PC-9 (cell line): ENCODE measurements at regions not wholly inside any gene's neighbourhood (a gene's known extent, or its start where the extent isn't known, plus 50 kb on each side); places are given as distances from the start of the nearest gene placed in this dataset.

Source experiments
- CTCF ChIP-seq: fragments of 200-600 bp; sonication (generic); conservative IDR thresholded peaks from 2 replicates; pipeline ENCODE4 v1.6.1; 2017; ENCODE audit warnings: mixed run types, antibody characterized with exemption, mild to moderate bottlenecking, moderate library complexity
- EZH2 ChIP-seq: fragments of 200-600 bp; sonication (generic); IDR thresholded peaks from 2 replicates; pipeline ENCODE4 v1.8.0; 2017; ENCODE audit warnings: antibody characterized with exemption, low read depth

- TF ChIP-seq CTCF (no peak), EZH2 (no peak)
Measured at GRCh38 chr18:28834889-28835288, 658.0 kb upstream of the CDH2 start.
